HG02759 (cell line): ENCODE measurements at regions not wholly inside any gene's neighbourhood (a gene's known extent, or its start where the extent isn't known, plus 50 kb on each side); places are given as distances from the start of the nearest gene placed in this dataset.
"Not testable (repeated sequence)": the region's sequence is repeated elsewhere in the genome, so short reads cannot be mapped to it uniquely, and the experiment has no call there.

Experiments used
- ATAC-seq: cut with Tn5 transposase; IDR thresholded peaks from one replicate; pipeline ENCODE4 v1.9.1; 2021; ENCODE audit warnings: mild to moderate bottlenecking, moderate library complexity; ENCODE audit not compliant: unreplicated experiment

DNA sequence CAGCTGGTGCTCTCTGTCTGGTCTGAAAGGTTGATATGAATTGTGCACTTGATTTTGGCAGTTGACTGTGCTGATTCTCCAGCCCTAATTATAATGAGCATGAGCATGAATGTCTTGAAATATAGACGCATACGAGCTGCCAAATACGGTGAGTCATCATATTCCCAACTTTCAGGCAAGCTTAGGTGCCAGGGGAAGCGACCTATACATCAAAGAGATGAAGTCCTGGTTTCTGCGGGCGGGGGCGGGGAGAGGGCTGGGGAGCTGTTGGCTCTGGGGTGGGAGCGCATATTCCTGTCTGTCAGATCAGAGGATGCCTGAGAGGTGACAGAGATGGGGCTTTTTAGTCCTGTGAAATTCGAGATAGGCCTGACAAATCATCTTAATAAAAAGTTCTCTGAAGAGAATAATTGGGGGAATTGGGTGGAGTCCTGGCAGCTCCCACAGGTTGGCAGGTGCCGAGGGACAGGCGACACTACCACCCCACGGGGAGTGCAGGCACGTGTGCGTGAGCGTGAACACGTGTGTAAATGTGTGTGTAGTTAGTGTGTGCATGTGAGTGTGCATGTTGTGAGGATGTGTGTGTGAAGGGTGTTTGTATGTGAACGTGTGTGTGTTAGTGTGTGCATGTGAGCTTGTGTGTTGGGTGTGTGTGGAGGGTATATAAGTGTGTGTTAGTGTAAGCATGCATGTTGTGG lies 865.3 kb downstream of the TBC1D22A start:
- no peak for ATAC-seq

DNA sequence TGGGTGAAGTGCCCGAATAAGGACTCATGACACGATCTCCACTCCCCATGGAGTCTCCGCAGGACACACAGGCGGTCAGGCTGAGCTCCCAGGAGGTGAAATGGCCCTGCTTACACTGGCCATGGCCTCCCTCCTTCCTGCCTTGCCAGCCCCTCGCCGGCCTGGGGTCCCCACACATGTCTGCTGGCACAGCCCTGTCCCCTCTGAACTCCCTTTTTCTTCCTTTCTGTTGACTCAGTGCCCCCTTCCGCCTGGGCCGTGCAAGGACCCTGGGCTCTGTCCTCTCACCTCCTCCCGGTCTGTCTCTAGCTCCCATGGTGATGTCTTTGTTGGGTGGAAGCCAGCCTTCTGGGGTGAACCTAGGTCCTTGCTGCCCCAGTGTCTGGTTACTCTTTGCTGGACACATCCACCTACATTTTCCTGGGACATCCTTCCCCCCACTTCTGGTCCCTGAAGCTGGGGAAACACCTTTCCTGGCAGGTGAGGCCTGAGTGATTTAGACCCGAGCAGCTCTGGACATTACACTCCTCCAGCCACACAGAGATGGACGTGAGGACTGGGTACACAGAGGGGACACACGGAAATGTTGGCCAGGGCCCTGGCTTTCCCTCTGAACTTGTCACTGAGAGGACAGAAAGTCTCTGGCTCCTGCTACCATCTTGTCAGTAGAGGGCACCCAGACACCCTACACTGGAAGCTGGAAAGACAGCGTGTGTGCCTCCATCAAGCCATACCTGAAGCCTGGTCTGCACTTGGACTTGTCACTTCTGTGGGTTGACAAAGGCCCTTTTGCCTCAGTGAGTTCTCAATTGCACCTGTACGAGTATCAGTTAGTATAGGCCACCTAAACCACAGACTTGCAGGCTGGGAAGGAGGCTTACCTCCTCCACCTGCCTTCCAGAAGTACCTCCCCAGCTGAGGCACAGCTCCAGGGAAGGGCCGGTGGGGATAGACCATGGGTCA lies 864.3 kb downstream of the TBC1D22A start:
- ATAC-seq: no peak

- ATAC-seq: no peak
These were observed 863.3 kb downstream of the TBC1D22A start for GRCh38 chr22:47625531-47626427.

DNA sequence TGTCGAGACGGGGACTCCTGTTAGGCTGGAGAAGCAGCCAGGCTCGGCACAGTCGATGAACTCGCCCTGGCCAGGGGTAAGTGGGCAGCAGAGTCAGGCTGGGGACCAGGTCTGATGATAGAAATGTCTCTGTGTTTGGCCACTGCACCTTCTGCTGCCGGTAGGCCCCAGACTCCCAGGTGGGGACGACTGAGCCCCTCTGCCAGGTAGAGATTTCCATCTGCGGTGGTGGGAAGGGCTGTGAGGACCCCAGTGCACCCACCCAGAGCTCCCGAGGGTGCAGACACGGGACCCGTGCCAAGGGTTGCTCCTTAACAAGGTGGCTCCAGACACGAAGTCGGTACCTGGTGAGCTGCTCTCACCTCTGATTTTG lies 862.5 kb downstream of the TBC1D22A start:
- ATAC-seq: no peak

DNA sequence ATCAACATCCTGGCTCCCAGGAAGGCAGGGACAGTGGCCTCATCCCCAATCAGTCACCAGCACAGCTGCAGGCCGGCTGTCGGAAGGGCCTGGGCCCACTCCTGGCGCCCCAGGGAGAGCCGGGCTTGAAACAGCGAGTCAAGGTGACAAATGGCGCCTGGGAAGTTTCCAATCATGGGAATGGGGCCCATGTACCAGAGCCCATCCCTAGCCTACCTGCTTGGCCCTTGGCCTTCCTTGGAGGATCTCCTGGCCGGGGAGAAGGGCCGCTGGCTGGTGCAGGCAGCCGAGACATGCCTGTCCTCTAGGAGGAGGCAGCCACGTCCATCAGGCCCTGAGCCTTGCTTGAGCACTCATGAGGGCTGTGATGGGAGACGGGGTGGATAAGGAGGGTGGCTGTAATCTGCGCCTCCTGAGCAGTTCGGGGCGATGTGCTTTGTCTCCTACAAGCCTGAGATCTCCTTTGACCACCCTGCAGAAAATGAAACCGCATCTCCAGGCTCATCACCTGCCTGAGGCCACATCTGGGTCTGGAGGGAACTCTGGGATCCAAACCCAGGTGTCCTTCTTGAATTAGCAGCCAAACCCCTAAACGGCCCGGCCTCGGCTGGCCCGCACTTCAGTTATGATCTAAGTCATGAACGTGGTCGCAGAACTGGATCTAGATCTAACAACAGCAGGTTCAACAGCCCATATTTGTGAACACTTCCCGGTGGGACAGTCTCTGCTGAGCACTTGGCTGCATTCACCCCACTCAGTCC lies 862.0 kb downstream of the TBC1D22A start:
- no peak for ATAC-seq

GRCh38 chr22:47623763-47624148 lies 861.3 kb downstream of the TBC1D22A start:
- ATAC-seq: no peak

DNA sequence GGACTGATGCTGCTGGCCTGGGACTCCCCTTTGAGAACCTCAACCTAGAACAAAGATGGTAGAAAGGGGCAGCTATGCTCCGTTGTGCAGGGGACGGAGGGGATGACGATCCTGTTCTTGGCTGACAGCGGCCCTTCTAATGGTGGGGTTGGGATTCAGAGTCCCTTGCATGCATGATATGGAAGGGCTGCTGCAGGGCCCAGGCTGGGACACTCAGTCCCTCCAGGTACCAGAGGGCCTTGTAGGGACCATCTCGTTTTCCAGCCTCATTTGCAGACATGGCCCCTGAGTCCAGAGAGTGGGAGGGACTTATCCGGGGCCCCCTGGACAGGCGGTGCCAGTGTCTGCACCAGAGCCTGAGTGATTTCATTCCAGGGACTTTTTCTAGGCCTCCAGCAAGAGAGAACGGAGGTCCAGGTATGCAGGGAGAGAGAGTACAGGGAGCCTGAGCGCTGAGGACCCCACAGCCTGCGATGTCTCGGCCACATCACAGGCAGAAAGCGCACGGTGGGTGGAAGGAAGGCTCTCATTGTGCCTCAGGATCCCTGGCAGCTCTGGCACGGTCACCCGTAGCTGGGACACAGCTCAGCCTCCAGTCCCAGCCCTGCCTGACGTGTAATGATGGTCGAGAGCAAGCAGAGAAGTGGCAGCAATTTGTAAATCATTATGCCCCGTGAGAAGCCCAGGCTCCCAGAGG lies 860.8 kb downstream of the TBC1D22A start:
- ATAC-seq: no peak

DNA sequence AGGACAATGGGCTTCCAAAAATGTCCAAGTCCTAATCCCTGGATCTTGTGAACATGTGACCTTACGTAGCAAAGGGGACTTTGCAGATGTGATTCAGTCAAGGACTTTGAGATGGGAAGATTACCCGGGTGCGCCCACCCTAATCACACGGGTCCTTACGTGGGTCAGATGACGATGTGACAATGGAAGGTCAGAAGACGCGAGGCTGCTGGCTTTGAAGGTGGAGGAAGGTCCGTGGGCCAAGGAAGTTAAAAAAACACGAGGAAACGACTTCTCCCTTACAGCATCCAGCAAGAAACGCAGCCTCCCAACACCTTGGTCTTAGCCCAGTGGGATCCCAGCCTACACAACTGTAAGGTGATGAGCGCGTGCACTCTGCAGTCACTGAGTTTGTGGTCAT lies 860.1 kb downstream of the TBC1D22A start:
- no peak for ATAC-seq

DNA sequence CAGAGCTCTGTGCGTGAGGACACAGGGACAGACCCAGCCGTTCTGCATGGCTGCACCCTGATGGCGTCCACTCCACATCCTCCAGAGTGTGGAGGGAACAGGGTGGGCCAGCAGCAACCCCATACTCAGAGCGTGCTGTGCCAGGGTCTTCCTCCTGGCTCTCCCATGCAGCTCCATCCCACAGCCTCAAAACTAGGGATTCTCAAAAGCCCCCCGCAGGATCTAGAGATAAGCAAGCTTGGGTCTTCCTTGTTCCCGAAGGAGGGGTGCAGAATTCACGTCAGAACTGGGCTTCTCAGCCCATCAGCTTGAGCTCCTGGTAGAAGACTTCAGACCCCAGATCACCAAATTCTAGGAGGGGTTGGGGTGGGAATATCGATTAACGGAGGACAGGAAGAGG lies 858.8 kb downstream of the TBC1D22A start:
- no peak for ATAC-seq

- ATAC-seq: no peak
These were observed 857.9 kb downstream of the TBC1D22A start for GRCh38 chr22:47620391-47620790.

DNA sequence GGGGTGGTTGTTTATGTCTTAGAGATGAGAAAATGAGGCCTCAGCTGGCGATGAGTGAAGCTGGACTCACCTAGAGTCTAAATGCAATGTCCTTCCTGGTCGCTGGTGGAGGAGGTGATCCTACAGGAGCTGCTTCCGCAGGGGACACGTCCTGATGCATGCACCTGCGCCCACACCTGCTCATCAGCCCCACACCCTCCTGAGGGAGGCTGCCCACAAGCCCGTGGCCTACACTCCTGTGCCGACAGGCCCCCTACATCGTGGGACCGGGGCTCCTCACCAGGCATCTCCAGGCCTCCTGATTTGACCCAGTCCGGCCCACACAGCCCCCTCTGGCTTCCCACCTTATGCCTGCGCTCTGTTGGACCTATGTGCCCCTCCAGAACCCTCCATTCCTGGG lies 857.2 kb downstream of the TBC1D22A start:
- no peak for ATAC-seq

GRCh38 chr22:47618180-47619010 lies 855.9 kb downstream of the TBC1D22A start:
- ATAC-seq: no peak

GRCh38 chr22:47617186-47617585 lies 854.7 kb downstream of the TBC1D22A start:
- no peak for ATAC-seq

DNA sequence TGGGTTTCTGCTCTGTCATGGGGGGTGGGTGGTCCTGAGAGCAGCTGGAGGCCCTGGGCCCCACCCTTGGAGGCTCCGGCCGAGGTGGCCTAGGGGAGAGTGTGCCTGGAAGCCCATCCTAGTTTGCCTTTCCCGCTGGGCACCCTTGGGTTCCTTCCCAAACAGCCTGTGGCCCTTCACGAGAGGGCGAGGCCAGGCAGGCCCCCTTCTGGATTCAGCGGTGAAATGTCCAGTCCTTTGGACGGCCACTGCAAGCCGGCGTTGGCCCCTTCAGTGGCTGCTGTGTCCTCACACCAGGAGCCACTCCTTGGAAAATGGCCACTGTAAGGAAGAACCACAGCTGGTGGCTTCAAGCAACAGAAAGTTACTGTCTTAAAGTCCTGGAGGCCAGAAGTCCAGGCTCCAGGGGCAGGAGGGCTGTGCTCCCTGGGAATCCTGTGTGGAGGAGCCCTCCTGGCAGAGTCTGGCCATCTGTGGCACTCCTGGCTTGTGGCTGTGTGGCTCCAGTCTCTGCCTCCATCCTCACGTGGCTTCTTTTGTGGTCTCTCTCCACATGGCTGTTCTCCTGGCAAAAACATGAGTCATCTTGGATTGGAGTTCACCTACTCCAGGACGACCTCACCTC lies 854.1 kb downstream of the TBC1D22A start:
- ATAC-seq: no peak

GRCh38 chr22:47615051-47615450 lies 852.6 kb downstream of the TBC1D22A start:
- ATAC-seq: no peak

GRCh38 chr22:47613606-47614350 lies 851.3 kb downstream of the TBC1D22A start:
- ATAC-seq: no peak

DNA sequence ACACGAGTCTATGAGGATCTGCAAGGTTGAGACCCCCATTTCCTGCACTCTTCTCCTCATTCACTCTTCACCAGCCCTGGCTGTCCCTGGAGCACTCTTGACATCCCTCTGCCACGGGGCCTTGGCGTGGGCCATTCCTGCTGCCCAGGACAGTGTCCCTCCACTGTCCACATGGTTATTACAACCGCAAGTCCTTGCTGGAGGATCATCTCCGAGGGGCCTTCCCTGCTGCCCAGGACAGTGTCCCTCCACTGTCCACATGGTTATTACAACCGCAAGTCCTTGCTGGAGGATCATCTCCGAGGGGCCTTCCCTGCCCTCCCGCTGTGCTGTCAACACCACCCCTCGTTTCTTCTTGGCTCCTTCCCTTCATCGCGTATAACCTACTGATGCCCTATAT lies 850.7 kb downstream of the TBC1D22A start:
- not testable (repeated sequence) for ATAC-seq
